Dermis blood vessel endothelial cell (primary cell): ENCODE measurements at regions not wholly inside any gene's neighbourhood (a gene's known extent, or its start where the extent isn't known, plus 50 kb on each side); places are given as distances from the start of the nearest gene placed in this dataset.

Source experiments
- DNase-seq: peaks from one replicate; pipeline ENCODE4 v3.0.0; 2010

- DNase-seq = no peak
These were observed 368.8 kb downstream of the MEIS1 start for GRCh38 chr2:66803726-66804125.

GRCh38 chr2:66805016-66805865 is 370.3 kb downstream of the MEIS1 start:
- no peak for DNase-seq

DNA sequence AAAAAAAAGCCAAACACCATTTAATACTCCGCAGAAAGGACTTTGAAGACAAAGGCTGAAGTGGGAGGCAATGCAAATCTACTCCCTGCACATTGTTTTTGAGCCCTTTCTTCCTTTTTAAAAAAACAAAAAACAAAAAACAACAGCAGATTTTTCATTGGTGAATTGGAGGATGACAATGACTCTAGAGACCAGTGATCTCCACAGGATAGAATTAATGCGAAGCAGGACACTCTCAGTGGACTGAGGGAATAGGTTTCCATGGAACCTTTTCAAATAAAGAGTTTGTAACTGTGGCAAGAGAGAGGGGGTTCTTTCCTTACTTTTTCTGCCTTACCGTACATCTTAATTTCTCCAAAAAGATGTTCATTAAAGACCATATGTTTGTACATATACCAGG is 371.0 kb downstream of the MEIS1 start:
- DNase-seq = no peak

GRCh38 chr2:66813525-66813924 is 378.6 kb downstream of the MEIS1 start:
- no peak for DNase-seq

DNA sequence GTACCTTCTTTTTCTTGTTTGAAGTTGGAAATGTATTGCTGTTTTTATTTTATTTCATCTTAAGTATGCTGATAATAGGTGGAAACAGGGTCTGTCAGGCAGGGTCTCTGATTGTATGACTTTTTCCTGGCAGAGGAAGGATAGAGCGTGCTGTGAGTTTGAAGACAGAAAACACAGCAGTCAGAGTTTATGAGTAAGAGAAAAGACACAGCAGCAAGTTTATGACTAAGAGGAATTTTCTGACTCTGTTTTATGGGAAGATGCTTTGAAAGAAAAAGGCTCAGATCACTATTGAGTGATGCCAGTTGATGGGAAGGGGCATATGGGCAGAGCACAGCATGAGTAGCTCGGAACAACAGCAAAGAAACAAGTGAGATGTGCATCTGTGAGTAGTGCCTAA is 379.1 kb downstream of the MEIS1 start:
- no peak for DNase-seq

DNA sequence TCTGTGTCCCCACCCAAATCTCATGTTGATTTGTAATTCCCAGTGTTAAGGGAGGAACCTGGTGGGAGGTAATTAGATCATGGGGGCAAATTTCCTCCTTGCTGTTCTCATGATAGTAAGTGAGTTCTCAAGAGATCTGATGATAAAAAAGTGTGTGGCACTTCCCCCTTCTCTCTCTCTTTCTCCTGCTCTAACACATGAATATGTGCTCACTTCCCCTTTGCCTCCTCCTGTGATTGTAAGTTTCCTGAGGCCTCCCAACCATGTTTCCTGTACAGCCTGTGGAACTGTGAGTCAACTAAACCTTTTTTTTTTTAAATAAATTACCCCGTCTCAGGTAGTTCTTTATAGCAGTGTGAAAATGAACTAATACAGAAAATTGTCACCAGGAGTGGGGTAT is 380.0 kb downstream of the MEIS1 start:
- no peak for DNase-seq

GRCh38 chr2:66815886-66816285 is 381.0 kb downstream of the MEIS1 start:
- no peak for DNase-seq

GRCh38 chr2:66821168-66821567 is 386.2 kb downstream of the MEIS1 start:
- no peak for DNase-seq

- no peak for DNase-seq
These were observed 387.3 kb downstream of the MEIS1 start for GRCh38 chr2:66822186-66822585.

DNA sequence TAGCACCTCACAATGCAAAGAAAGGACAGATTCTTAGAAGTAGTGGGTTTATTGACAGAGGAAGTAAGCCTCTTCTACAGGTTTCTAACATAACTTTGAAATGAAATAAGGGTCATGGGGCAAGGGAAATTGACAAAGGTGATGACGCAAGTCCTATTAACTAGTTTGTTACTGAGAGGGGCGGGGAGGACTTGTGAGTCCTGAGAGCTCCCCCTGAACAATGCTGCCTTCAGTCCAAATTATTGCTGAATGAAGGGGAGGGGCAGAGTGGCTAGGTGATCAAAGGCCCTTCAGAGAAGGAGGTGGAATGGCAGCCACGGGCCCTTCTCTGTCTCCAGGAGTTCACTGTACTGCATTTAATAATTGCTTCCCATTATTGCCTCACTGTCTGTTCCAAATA is 390.0 kb downstream of the MEIS1 start:
- no peak for DNase-seq

DNA sequence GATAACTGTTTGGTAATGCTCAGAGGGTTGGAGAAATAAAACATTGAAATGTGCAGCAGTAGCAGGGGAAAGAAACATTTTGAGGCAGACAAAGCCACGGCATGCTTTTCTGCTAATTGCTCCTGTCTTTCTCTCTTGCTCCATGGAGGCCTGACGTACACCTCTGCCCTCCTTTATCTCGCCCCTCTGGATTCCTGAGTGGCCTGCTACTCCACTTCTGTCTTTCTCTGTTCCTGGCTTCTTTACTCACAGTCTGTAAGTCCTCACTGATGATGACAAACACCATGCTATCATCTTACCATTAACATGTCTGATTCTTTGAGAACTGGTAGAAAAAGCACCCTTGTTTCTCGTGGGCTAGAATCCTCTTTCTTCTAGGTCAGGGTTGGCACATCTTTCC is 392.9 kb downstream of the MEIS1 start:
- no peak for DNase-seq

GRCh38 chr2:66828876-66829275 is 394.0 kb downstream of the MEIS1 start:
- no peak for DNase-seq

DNA sequence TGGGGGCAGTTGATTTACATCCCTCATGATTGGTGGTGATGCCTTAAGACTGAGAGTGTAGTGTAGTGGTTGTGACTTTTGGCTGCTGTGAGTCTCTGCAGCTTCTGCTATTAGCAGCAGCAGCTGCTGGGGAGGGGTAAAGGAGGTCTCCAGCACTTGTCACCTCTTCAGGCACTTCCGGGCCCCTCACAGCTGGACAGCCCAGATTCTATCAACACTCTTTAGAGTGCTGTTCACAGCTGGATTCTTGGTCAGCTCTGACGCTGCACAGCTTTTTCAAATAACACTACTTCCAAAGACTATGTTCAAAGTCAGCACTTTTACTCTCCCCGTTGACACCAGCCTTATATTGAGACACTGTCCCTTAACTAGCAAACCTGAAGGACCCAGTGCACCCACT is 396.0 kb downstream of the MEIS1 start:
- no peak for DNase-seq

DNA sequence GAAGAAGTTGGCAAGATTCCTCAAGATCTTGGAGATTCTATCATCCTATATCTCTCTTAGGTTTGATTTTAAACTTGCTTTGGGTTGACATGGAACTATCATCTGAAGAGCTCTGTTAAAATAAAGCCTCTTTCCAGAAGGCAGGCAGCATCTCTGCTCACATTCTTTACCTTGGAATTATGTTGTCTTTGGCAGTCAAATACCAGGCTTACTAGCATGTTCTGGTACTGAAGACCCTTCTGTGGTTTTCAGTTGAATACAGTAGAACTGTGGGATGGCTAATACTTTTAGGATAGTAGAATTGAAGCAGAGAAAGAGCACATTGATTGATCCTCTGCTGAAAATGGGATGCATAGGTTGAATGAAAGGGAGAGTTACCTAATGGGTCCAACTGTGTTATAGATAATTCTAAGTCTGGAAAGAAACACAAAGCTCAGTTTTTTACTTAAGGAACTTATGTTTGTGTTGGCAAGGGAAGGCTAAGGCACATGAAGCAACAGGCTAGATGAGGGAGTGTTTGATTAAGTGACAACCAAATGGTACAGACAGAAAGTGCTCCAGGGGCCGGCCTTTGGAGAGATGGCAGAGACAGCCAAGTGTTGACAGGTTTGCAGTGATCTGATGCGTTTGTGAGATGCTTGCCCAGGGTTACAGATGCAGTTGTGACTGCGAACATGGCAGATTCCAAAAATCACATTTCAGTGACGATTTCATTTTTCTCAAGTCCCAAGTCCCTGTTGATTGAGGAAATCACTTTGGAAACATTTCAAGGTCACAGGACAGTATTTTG is 397.9 kb downstream of the MEIS1 start:
- no peak for DNase-seq

GRCh38 chr2:66834859-66835258 is 399.9 kb downstream of the MEIS1 start:
- no peak for DNase-seq

DNA sequence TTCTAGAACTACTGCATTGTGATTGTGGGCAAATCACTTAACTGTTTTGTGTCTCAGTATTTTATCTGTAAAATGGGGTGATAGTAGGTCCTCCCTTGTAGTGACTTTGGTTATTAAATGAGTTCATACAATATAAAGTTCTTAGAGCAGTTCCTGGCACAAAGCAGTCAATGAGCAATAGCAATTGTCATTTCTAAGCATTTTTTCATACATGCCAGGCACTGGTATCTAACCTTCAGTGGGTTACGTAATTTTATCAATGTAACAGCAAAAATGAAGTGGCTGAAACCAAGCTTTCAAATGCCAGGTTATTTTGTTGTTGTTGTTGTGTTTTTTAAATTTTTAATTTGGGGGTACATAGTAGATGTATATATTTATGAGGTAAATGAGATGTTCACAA is 401.9 kb downstream of the MEIS1 start:
- no peak for DNase-seq

DNA sequence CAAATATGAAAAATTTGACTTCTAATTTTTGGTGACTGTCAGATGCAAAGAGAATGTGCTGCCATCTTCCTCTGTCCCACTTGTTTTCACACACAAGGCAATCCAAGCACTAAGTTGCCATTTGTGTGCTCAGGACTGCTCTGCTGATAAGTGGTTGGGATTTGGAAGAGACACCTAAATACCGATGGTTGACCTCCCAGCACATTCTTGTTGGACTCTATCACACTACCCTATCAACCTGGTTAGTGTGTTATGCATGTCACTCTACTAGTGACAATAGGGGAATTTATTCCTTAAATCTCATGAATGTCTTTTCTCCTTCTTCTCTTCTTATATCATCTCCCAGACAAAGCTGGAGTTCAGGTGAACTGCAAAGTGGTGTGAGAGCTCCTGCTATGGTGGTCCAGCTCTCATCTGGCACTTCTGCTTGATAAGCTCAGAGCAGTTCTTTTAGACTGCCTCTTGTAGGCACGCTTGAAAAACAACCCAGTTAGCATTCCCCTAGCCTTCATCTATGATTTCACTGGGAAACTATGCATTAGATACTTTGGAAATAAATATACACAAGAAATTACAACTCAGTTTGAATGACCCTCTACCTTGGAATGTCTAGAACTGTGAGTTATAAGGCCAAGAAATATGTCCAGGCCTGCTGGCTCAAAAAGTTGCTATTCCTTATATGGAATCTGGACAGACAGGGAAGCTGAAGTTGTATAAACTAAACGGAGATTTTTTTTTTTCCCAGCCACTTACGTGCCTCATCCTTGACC is 404.8 kb downstream of the MEIS1 start:
- no peak for DNase-seq

DNA sequence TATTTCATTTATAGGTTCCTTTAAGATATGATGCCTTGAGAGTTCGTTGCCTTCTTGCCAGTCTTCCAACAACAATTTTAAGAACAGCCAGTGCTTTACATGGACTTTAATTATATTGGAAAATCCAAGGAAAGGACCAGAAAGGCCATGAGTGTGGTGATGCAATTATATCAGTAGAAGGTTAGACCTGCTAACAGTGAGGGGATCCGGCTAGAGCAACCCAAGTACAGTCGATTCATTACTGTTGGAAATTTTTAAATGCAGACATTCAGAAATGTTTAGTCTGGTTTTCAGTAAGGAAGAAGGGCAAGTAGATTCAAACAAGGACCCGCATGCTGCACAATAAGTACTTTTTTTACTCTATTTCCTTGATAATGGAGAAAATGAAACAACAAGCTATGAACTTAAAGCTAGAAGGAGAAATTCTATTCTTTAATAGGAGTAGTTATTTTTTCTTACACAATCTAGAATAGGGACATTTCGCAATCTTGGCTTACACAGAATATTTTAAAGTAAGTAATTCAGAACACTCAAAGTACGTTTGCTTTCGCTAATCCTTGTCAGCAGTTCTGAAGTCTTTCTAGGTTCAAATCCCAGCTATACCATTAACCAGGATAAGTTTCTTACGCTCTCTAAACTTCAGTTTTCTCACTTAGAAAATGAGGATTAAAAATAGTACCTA is 405.5 kb downstream of the MEIS1 start:
- DNase-seq = no peak

DNA sequence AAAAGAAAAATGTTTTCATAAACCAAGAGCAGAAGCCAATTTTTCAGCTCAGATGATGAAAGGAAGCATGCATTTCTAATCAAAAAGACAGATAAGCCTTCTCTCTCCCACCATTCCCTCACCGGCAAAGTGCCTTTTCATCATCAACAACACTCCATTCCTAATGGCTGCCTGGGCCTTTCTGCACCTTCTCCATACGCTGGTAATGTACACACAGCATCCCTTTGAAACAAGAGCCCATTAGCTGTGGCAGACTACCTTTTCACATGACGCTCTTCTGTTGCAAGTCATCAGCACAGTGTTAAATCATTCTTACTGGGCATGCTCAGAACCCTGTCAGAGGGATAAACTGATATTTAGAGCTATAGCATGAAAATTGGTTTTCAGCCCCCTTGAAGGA is 408.9 kb downstream of the MEIS1 start:
- DNase-seq = no peak

DNA sequence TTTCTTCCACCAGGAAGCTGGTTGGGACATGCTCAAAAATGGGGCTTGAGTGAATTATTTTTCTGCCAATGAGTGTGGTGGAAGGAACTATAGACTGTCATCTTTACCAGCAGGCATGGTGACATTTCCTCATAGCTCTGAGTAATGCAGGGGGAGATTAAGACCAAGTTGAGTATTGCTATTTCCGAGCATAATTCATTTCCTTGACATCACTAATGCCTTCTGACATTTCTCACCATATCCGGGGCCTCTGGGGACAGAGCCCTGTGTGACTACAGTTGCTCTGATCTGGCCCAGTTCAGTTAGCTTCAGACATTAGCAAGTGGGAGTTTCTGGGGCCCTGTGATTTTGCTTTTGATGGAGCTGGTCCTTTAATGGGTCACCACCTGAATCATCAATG is 410.4 kb downstream of the MEIS1 start:
- no peak for DNase-seq

DNA sequence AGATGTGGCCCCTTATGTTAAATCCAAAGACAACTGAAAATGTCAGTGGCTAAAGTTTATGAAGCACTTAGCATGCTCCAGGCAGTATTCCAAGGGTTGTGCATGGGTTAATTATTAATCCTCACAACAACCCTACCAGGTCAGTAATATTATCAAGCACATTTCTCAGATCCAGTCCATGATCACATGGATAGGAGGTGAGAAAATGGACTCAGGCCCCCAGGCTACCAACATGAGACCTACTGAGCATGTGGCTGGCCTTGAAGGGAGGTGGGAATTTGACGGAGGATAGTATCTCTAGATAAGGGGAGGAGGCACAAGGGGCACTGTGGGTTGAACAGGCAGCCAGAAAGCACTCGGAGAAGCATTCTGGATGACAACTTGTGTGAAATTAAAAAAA is 412.0 kb downstream of the MEIS1 start:
- no peak for DNase-seq

GRCh38 chr2:66849153-66849755 is 414.3 kb downstream of the MEIS1 start:
- no peak for DNase-seq
